GM23338 (cell line): ENCODE measurements at regions not wholly inside any gene's neighbourhood (a gene's known extent, or its start where the extent isn't known, plus 50 kb on each side); places are given as distances from the start of the nearest gene placed in this dataset.

Source experiments
- ATAC-seq: fragments of 200-7000 bp; cut with Tn5 transposase; 3 replicates; pipeline ENCODE4 v1.9.1; 2020
- DNase-seq: peaks from one replicate; pipeline ENCODE4 v3.0.0-alpha.2; 2015; ENCODE audit warnings: low spot score
- H2AFZ ChIP-seq: fragments of 200-600 bp; sonication (generic); 2 replicates; pipeline ENCODE4 v1.8.0; 2016; ENCODE audit warnings: antibody characterized with exemption, mild to moderate bottlenecking, moderate library complexity
- H3F3A ChIP-seq: fragments of 200-600 bp; sonication (generic); replicated peaks from 2 replicates; pipeline ENCODE4 v1.8.0; 2017; ENCODE audit warnings: antibody characterized with exemption, mixed run types, low read depth
- H3K27ac ChIP-seq: fragments of 200-600 bp; sonication (generic); 2 replicates; pipeline ENCODE4 v1.6.1; 2016; ENCODE audit warnings: low read depth
- H3K27me3 ChIP-seq: fragments of 200-600 bp; sonication (generic); 2 replicates; pipeline ENCODE4 v1.8.0; 2016; ENCODE audit warnings: mild to moderate bottlenecking, mixed run types, moderate library complexity; ENCODE audit not compliant: insufficient read depth
- H3K36me3 ChIP-seq: fragments of 200-600 bp; sonication (generic); 2 replicates; pipeline ENCODE4 v1.8.0; 2016; ENCODE audit warnings: mild to moderate bottlenecking; ENCODE audit not compliant: insufficient read depth
- H3K4me1 ChIP-seq: fragments of 200-600 bp; sonication (generic); 2 replicates; pipeline ENCODE4 v1.8.0; 2016; ENCODE audit warnings: mild to moderate bottlenecking, moderate library complexity; ENCODE audit not compliant: insufficient read depth
- H3K4me2 ChIP-seq: fragments of 200-600 bp; sonication (generic); 2 replicates; pipeline ENCODE4 v1.7.1; 2017; ENCODE audit warnings: mixed run types
- H3K4me3 ChIP-seq: fragments of 200-600 bp; sonication (generic); 2 replicates; pipeline ENCODE4 v1.6.1; 2016; ENCODE audit warnings: mixed run types
- H3K79me2 ChIP-seq: fragments of 200-600 bp; sonication (generic); replicated peaks from 2 replicates; pipeline ENCODE4 v1.8.0; 2017; ENCODE audit warnings: mild to moderate bottlenecking; ENCODE audit not compliant: insufficient read depth
- H3K9me2 ChIP-seq: fragments of 200-600 bp; sonication (generic); 2 replicates; pipeline ENCODE4 v1.8.0; 2017; ENCODE audit not compliant: insufficient read depth
- H4K20me1 ChIP-seq: fragments of 200-600 bp; sonication (generic); replicated peaks from 2 replicates; pipeline ENCODE4 v1.8.0; 2017; ENCODE audit warnings: mild to moderate bottlenecking; ENCODE audit not compliant: insufficient read depth
- H3K27ac Mint-ChIP-seq: 2 replicates; pipeline ENCODE4 v1.8.0; 2020; ENCODE audit warnings: inconsistent platforms, mild to moderate bottlenecking, moderate library complexity, mixed read lengths
- H3K27me3 Mint-ChIP-seq: 3 replicates; pipeline ENCODE4 v1.8.0; 2022; ENCODE audit warnings: low read depth, mild to moderate bottlenecking, moderate library complexity, mixed read lengths, inconsistent platforms; ENCODE audit not compliant: insufficient read depth, poor library complexity
- H3K36me3 Mint-ChIP-seq: 3 replicates; pipeline ENCODE4 v1.8.0; 2021; ENCODE audit warnings: low read depth, mild to moderate bottlenecking, inconsistent platforms, moderate library complexity, mixed read lengths
- H3K4me1 Mint-ChIP-seq: 3 replicates; pipeline ENCODE4 v1.8.0; 2020; ENCODE audit warnings: mild to moderate bottlenecking, inconsistent platforms, mixed read lengths
- H3K4me3 Mint-ChIP-seq: 3 replicates; pipeline ENCODE4 v1.8.0; 2021; ENCODE audit warnings: moderate library complexity, mild to moderate bottlenecking, inconsistent platforms, mixed read lengths
- H3K9me3 Mint-ChIP-seq: 3 replicates; pipeline ENCODE4 v1.8.0; 2020; ENCODE audit warnings: moderate library complexity, mild to moderate bottlenecking, inconsistent platforms, mixed read lengths
- CREB1 ChIP-seq: fragments of 250-450 bp; sonication (Bioruptor Pico); IDR thresholded peaks from 2 replicates; pipeline ENCODE4 v1.5.0; 2020; ENCODE audit warnings: low read depth, mild to moderate bottlenecking, moderate library complexity
- CTCF ChIP-seq, 2 experiments: fragments of 200-600 bp in 1 of 2; sonication (generic) in 1 of 2; conservative IDR thresholded peaks; 2 replicates each; pipeline versions ENCODE4 v1.5.1 to v1.6.1; 2016 to 2017; ENCODE audit warnings: antibody characterized with exemption in 2 of 2, low read depth in 2 of 2, mild to moderate bottlenecking in 2 of 2, moderate library complexity in 1 of 2
- ETS1 ChIP-seq: IDR thresholded peaks from 2 replicates; pipeline ENCODE4 v1.6.1; 2016; ENCODE audit warnings: antibody characterized with exemption
- EZH2 ChIP-seq: fragments of 200-600 bp; sonication (generic); IDR thresholded peaks from one replicate; pipeline ENCODE4 v1.8.0; 2017; ENCODE audit warnings: antibody characterized with exemption, mild to moderate bottlenecking, low read depth; ENCODE audit not compliant: unreplicated experiment
- EZH2phosphoT487 ChIP-seq: fragments of 200-600 bp; sonication (generic); IDR thresholded peaks from one replicate; pipeline ENCODE4 v1.8.1; 2018; ENCODE audit warnings: antibody characterized with exemption; ENCODE audit not compliant: unreplicated experiment
- NANOG ChIP-seq: IDR thresholded peaks from 2 replicates; pipeline ENCODE4 v1.6.1; 2016; ENCODE audit warnings: antibody characterized with exemption, borderline replicate concordance
- POLR2AphosphoS5 ChIP-seq: IDR thresholded peaks from 2 replicates; pipeline ENCODE4 v1.6.1; 2016; ENCODE audit warnings: antibody characterized with exemption, low read depth
- REST ChIP-seq: IDR thresholded peaks from one replicate; pipeline ENCODE4 v1.6.1; 2018; ENCODE audit warnings: antibody characterized with exemption; ENCODE audit not compliant: unreplicated experiment
- STAT1 ChIP-seq: IDR thresholded peaks from one replicate; pipeline ENCODE4 v1.6.1; 2016; ENCODE audit warnings: antibody characterized with exemption; ENCODE audit not compliant: unreplicated experiment
- ZNF114 ChIP-seq: fragments of 250-450 bp; sonication (Bioruptor Pico); IDR thresholded peaks from 2 replicates; pipeline ENCODE4 v1.5.0; 2020; ENCODE audit warnings: mild to moderate bottlenecking, moderate library complexity
- ZNF331 ChIP-seq: fragments of 250-450 bp; sonication (Bioruptor Pico); IDR thresholded peaks from 2 replicates; pipeline ENCODE4 v1.5.0; 2020; ENCODE audit warnings: low read depth, mild to moderate bottlenecking, moderate library complexity
- ZNF462 ChIP-seq: fragments of 250-450 bp; sonication (Bioruptor Pico); IDR thresholded peaks from 2 replicates; pipeline ENCODE4 v1.5.0; 2020; ENCODE audit warnings: mild to moderate bottlenecking, moderate library complexity

GRCh38 chr2:34475156-34475555, 876.1 kb upstream of the FAM98A start:
- no peak for ATAC-seq

More at GRCh38 chr2:34475156-34475555, 876.1 kb upstream of the FAM98A start:
- DNase-seq: no peak
- no peak overlapping the region for H3K4me3 ChIP-seq
- no peaks in the 10 kb centered on the region for H3K27me3 ChIP-seq
- peaks cover 16% of the 10 kb centered on the region for H3K9me3 Mint-ChIP-seq
- no peak overlapping the region for H3K27ac ChIP-seq
- H3F3A ChIP-seq: no peaks in the 10 kb centered on the region
- peaks cover 14% of the 10 kb centered on the region; the same call in 2 of the 3 replicates for H3K36me3 Mint-ChIP-seq
- H3K36me3 ChIP-seq: no peaks in the 10 kb centered on the region; the same call in 1 of the 2 replicates
- H3K79me2 ChIP-seq: no peaks in the 10 kb centered on the region
- TF ChIP-seq CREB1 (no peak), ZNF462 (CRISPR knock-in tag) (no peak), ETS1 (no peak), EZH2 (no peak), STAT1 (no peak), POLR2AphosphoS5 (no peak), NANOG (no peak), ZNF114 (CRISPR knock-in tag) (no peak), REST (no peak), EZH2phosphoT487 (no peak), CTCF (conservative IDR thresholded peaks at IDR 0.05; ENCODE audit: low read depth in 2 of 2) (no peak), ZNF331 (CRISPR knock-in tag) (no peak)
- no peaks in the 10 kb centered on the region for H3K4me1 Mint-ChIP-seq
- 0 out of 2 replicates have a peak, but pooled peaks cover 3% of the 10 kb centered on the region for H3K9me2 ChIP-seq
- H4K20me1 ChIP-seq: no peaks in the 10 kb centered on the region
- H2AFZ ChIP-seq: no peak overlapping the region
- H3K27me3 Mint-ChIP-seq: no peaks in the 10 kb centered on the region
- no peaks in the 10 kb centered on the region for H3K4me1 ChIP-seq
- H3K4me3 Mint-ChIP-seq: no peak overlapping the region
- no peak overlapping the region for H3K4me2 ChIP-seq
- H3K27ac Mint-ChIP-seq: no peak overlapping the region
